CD4-positive, alpha-beta T cell (primary cell): ENCODE measurements at regions not wholly inside any gene's neighbourhood (a gene's known extent, or its start where the extent isn't known, plus 50 kb on each side); places are given as distances from the start of the nearest gene placed in this dataset.

Experiments used
- ATAC-seq: fragments of 200-7000 bp; cut with Tn5 transposase; one replicate; pipeline ENCODE4 v1.10.0; 2022; ENCODE audit warnings: mild to moderate bottlenecking; ENCODE audit not compliant: poor library complexity
- CTCF ChIA-PET: fragments of 350-600 bp; sonication (Branson Sonifier 250); formaldehyde crosslinking; loops from one replicate; lab custom pipeline; 2021; ENCODE audit warnings: antibody characterized with exemption, inconsistent platforms; lab: Charles Lee
- POLR2A ChIA-PET: fragments of 350-600 bp; sonication (Branson Sonifier 250); formaldehyde crosslinking; loops from one replicate; lab custom pipeline; 2021; ENCODE audit warnings: antibody characterized with exemption, inconsistent platforms; lab: Charles Lee
- DNase-seq, 14 experiments: peaks; one replicate each; pipeline ENCODE4 v3.0.0-alpha.2; 2013 to 2020; ENCODE audit warnings: mixed read lengths in 2 of 14
- H3K27ac ChIP-seq, 2 donors: one replicate each; pipeline versions ENCODE4 v1.5.1 to v1.7.0; 2013; ENCODE audit warnings: low read length in 2 of 2, low read depth in 1 of 2, mild to moderate bottlenecking in 1 of 2
- H3K27me3 ChIP-seq, 2 experiments: 1 replicate in 1 of 2; 2 replicates in 1 of 2; pipeline versions ENCODE4 v1.6.1 to v1.7.0; 2013; ENCODE audit warnings: low read length in 2 of 2, control low read depth in 1 of 2, mild to moderate bottlenecking in 1 of 2, moderate library complexity in 1 of 2; ENCODE audit not compliant: insufficient read depth in 2 of 2, control insufficient read depth in 1 of 2
- H3K36me3 ChIP-seq: one replicate; pipeline ENCODE4 v1.6.1; 2013; ENCODE audit warnings: low read length, control low read depth; ENCODE audit not compliant: insufficient read depth
- H3K4me1 ChIP-seq: one replicate; pipeline ENCODE4 v1.6.1; 2013; ENCODE audit warnings: low read length, control low read depth; ENCODE audit not compliant: insufficient read depth
- H3K4me3 ChIP-seq: one replicate; pipeline ENCODE4 v1.5.1; 2013; ENCODE audit warnings: mild to moderate bottlenecking, low read length, moderate library complexity
- H3K9me3 ChIP-seq, 2 experiments: 1 replicate in 1 of 2; 2 replicates in 1 of 2; pipeline versions ENCODE4 v1.6.1 to v1.7.0; 2013; ENCODE audit warnings: low read length in 2 of 2, mild to moderate bottlenecking in 2 of 2, control low read depth in 1 of 2, moderate library complexity in 1 of 2; ENCODE audit not compliant: control insufficient read depth in 1 of 2, insufficient read depth in 1 of 2
- H3K27ac Mint-ChIP-seq: one replicate; pipeline ENCODE4 v1.8.0; 2020; ENCODE audit warnings: mixed read lengths
- H3K27me3 Mint-ChIP-seq: one replicate; pipeline ENCODE4 v1.8.0; 2021; ENCODE audit warnings: mixed read lengths
- H3K36me3 Mint-ChIP-seq: one replicate; pipeline ENCODE4 v1.8.0; 2021; ENCODE audit warnings: low read depth, mixed read lengths
- H3K4me1 Mint-ChIP-seq: one replicate; pipeline ENCODE4 v1.8.0; 2021; ENCODE audit warnings: low read depth, mixed read lengths
- H3K4me3 Mint-ChIP-seq: one replicate; pipeline ENCODE4 v1.8.0; 2020; ENCODE audit warnings: mild to moderate bottlenecking, mixed read lengths
- H3K9me3 Mint-ChIP-seq: one replicate; pipeline ENCODE4 v1.8.0; 2020; ENCODE audit warnings: mixed read lengths
- CTCF ChIP-seq: fragments of 200-600 bp; IDR thresholded peaks from one replicate; pipeline ENCODE4 v1.8.0; 2022; ENCODE audit warnings: antibody characterized with exemption, mild to moderate bottlenecking
- intact Hi-C, 2 experiments: fragments of 100-400 bp; cut with DNase I in 1 of 2; cut with micrococcal nuclease in 1 of 2; formaldehyde crosslinking; loops; one replicate each; pipeline versions ENCODE4 v1.15.1 to v1.9.0; 2023 to 2025; cut with DNase I, micrococcal nuclease

- ChIA-PET CTCF (interaction anchor here (2.5 kb wide), 1 partner anchor 19 kb away, joined by 7 read pairs; no protein-coding TSS in a partner anchor), POLR2A (no interaction called here)
- ATAC-seq (no peak), DNase-seq (no peak)
- TF ChIP-seq CTCF = no peak
- Mint-ChIP-seq H3K4me1 (no peaks in the 10 kb centered on the region), H3K9me3 (no peaks in the 10 kb centered on the region), H3K27me3 (peaks cover 45% of the 10 kb centered on the region), H3K4me3 (no peak overlapping the region), H3K36me3 (no peaks in the 10 kb centered on the region), H3K27ac (no peak overlapping the region)
- Histone ChIP-seq H3K27ac (no peak overlapping the region), H3K4me1 (no peaks in the 10 kb centered on the region), H3K36me3 (no peaks in the 10 kb centered on the region), H3K27me3 (peaks cover 0 to 5% of the 10 kb centered on the region in 2 experiments), H3K9me3 (no peaks in the 10 kb centered on the region), H3K4me3 (no peak overlapping the region)
- intact Hi-C loops = no loop called here
Observed at GRCh38 chr10:77692782-77693181, 55.2 kb upstream of the KCNMA1 start.

GRCh38 chr10:77689339-77689738, 51.7 kb upstream of the KCNMA1 start:
- CTCF ChIA-PET = interaction anchor here (0.6 kb wide), 1 partner anchor 1778 kb away, joined by 3 read pairs; no protein-coding TSS in a partner anchor
- H3K36me3 Mint-ChIP-seq = no peaks in the 10 kb centered on the region
- no peak for ATAC-seq

GRCh38 chr10:77687621-77688020, 50.0 kb upstream of the KCNMA1 start:
- intact Hi-C loops = no loop called here
- ATAC-seq = no peak
- Mint-ChIP-seq H3K9me3 (no peaks in the 10 kb centered on the region), H3K4me3 (no peak overlapping the region), H3K4me1 (no peaks in the 10 kb centered on the region), H3K36me3 (no peaks in the 10 kb centered on the region), H3K27me3 (peaks cover 61% of the 10 kb centered on the region), H3K27ac (no peak overlapping the region)
- no peak overlapping the region for H3K4me3 ChIP-seq
- no peak for TF ChIP-seq CTCF
- ChIA-PET POLR2A (no interaction called here), CTCF (no interaction called here)
- no peaks in the 10 kb centered on the region for H3K4me1 ChIP-seq
- peaks cover 0 to 5% of the 10 kb centered on the region in 2 experiments for H3K27me3 ChIP-seq
- no peak for DNase-seq
- H3K36me3 ChIP-seq = no peaks in the 10 kb centered on the region
- no peak overlapping the region for H3K27ac ChIP-seq
- no peaks in the 10 kb centered on the region for H3K9me3 ChIP-seq

More at GRCh38 chr10:77689339-77689738, 51.7 kb upstream of the KCNMA1 start:
- intact Hi-C loops = no loop called here
- DNase-seq = no peak
- Histone ChIP-seq H3K4me1 (no peaks in the 10 kb centered on the region), H3K27ac (no peak overlapping the region), H3K27me3 (peaks cover 0 to 5% of the 10 kb centered on the region in 2 experiments), H3K4me3 (no peak overlapping the region), H3K36me3 (no peaks in the 10 kb centered on the region), H3K9me3 (no peaks in the 10 kb centered on the region)
- POLR2A ChIA-PET = no interaction called here
- H3K4me1 Mint-ChIP-seq = no peaks in the 10 kb centered on the region
- no peak overlapping the region for H3K4me3 Mint-ChIP-seq
- no peak for TF ChIP-seq CTCF
- H3K27me3 Mint-ChIP-seq = peaks cover 55% of the 10 kb centered on the region
- H3K9me3 Mint-ChIP-seq = no peaks in the 10 kb centered on the region
- H3K27ac Mint-ChIP-seq = no peak overlapping the region
